GM21423 (cell line): ENCODE measurements at regions not wholly inside any gene's neighbourhood (a gene's known extent, or its start where the extent isn't known, plus 50 kb on each side); places are given as distances from the start of the nearest gene placed in this dataset.

Experiments used
- ATAC-seq: cut with Tn5 transposase; IDR thresholded peaks from one replicate; pipeline ENCODE4 v1.9.1; 2021; ENCODE audit warnings: mild to moderate bottlenecking, moderate library complexity; ENCODE audit not compliant: unreplicated experiment

DNA sequence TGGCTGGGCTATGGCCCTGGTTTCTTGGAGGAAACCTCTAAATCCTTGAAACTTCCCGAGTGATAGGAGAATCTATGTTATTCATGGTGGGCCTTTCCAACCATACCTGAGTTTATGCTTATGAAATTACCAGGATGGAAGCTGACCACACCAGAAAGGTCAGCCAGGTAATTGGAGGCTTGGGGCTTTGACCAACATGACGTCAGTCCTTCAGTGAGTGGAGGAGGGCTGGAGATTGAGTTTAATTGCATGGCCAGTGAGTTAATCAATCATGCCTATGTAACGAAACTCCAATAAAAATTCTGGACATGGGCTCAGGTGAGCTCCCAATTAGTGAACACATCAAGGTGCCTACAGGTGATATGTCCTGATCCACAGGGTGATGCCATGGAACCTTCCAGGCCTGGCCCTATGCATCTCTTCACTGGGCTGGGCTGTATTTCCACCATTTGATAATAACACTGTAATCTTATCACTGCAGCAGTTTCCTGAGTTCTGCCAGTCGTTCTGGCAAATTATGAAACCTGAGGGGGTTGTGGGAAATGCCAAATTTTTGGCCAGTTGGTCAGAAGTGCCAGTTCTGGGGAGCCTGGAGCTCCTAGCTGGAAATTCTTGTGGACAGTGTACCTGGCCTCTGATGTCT lies 106.5 kb downstream of the CDH26 start:
- no peak for ATAC-seq

DNA sequence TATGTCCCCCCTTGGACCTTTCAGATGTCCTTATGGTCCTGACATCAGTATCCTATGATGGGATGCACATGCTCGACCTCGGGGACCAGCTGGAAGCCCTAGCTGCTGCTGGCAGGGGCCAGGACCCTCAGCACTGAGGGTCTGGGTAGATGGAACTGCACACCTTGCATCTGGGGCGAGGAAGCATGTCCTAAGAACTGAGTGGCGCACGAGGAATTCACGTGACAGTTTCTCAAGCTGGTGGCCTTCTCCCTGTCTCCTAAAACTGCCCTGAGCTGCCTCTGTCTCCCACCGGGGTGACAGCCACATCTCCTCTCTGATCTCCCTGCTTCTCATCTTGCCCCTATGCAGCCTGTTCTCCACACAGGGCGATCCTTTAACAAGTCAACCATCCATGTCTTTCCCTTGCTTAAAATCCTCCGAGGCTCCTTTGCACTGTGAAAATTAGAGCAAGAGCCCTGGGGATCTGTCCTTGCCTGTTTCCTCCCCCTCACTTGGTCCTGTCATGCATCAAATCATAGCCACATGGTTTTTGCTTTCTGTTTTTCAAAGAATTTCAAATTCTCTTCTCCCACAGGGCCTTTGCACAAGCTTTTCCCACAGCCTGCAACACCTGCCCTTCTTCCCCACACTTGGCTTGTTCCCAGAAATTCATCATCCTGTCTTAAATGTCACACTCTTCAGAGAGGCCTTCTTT lies 107.7 kb downstream of the CDH26 start:
- no peak for ATAC-seq

DNA sequence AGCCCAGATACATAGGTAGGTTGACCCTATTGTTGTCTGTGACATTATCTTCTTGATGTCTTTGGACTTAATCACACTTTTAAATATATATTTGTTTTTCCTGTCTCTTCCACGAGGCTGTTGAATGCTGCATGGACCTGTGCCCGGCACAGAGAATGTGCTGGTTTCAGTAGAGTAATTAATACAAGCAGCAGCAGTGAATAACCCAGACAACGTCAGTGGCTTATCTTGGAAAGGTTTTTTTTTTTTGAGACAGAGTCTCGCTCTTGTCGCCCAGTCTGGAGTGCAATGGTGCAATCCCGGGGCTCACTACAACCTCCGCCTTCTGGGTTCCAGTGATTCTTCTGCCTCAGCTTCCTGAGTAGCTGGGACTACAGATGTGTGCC lies 108.2 kb downstream of the CDH26 start:
- no peak for ATAC-seq

DNA sequence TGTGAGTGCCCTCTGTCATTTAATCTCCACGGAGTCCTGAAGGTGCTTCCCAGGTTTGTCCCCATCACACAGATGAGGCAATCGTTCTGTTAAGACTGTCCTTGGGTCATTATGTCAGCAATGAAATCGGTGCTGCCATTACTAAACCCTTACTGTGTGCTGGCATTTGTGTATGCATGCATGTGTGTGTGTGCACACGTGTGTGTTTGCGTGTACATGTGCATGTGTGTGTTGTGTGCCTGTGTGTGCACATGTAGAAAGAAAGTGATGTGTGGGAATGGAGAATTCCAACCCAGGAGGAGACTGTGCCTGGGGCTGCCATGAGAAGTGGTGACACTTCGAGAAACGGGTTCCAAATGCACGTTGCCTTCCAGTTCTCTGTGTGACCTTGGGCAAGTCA lies 110.3 kb downstream of the CDH26 start:
- no peak for ATAC-seq

DNA sequence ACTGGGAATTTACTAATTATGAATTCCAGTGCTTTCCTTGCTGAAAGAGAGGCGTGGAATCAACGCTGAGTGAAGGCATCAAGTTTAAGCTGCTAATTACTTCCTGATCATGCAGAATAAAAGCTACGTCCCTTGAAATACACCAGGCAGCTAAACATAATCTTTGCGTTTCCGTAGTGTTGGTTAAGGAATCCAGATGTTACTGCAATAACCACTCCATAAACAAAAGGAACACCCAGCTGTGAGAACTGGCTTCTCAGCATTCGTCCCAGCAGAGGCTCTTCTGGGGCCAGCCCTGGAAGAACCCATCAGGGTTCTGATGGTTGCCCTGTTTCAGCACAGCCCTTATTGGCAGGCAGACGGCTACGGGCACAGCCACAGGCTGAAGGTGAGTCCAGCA lies 111.4 kb downstream of the CDH26 start:
- ATAC-seq: no peak

DNA sequence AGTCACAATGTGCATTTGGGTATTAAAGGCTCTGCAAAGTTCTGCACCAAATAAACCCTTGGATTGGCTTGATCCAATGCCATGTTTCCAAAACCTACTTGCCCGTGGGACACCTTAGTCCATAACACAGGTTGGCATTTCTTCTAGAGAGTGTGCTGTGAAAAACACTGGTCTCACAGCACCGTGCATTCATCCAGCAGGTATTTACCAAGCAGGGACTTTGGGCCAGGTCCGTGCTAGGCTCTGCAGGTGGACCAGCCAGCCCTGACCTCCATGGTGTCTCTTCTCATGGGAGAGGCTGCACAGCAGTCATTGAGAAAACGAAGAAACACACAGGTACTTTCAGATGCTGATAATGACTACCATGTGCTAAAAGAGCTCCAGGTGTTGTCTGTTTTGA lies 112.6 kb downstream of the CDH26 start:
- ATAC-seq: no peak

DNA sequence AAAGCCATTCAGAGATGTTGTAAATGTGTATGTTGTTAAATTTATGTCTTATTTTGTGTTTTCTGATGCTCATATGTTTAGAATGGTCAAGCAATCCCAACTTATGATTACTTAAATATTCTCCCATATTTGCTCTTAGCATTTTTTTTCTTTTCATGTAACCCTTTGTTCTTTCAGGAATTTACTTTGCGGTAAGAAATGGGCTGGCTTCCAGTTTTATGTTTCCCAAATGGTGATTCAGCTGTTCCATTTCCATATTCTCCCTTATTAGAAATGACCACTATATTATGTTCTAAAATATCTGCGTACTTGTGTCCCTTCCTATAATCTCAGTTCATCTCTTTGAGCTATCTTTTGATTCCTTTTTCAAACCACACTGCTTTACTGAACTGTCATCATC lies 113.7 kb downstream of the CDH26 start:
- ATAC-seq: no peak

DNA sequence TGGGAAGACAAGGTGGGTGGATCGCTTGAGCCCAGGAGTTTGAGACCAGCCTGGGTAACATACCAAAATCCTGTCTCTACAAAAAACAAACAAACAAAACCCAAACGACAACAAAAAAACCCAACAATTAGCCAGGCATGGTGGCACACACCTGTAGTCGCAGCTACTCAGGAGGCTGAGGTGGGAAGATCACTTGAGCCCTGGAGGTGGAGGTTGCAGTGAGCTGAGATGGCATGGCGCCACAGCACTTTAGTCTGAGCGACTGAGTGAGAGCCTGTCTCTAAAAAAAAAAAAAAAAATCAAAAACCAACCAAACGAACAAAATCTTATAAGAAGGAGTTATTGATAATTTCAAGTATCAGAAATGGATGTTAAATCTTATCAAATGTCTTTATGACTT lies 114.9 kb downstream of the CDH26 start:
- ATAC-seq: no peak

DNA sequence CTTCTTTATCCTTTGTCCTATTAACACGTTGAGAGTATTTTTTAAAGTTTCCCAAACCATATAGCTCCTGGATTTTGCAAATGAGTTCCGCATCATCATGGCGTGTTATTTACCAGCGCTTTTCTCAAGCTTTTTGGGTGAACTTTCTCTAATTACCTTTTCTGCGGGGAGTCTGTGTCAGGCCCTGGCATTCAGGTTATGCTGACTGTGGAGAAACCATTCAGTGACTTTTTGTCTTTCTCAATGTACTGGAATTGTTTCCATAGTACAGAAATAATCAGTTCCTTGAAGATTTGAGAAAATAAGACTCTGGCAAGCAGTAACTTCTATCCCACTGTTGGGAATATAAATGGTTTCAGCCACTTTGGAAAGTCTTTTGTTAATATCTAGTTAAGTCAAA lies 115.3 kb downstream of the CDH26 start:
- ATAC-seq: no peak

DNA sequence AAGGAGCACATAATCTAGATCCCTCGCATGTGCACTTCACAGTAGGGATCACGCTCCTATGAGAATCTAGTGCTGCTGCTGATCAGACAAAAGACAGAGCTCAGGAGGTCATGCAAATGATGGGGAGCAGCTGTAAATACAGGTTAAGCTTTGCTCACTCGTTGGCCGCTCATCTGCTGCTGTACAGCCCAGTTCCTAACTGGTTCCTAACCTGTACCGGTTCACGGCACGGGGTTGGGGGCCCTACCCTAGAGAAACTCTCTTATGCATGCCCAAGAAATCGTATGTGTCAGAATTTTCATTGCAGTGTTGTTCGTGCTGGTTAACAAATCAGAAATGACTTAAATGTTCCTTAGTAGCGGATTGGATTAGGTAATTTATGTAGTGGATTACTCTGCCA lies 116.1 kb downstream of the CDH26 start:
- ATAC-seq: no peak

DNA sequence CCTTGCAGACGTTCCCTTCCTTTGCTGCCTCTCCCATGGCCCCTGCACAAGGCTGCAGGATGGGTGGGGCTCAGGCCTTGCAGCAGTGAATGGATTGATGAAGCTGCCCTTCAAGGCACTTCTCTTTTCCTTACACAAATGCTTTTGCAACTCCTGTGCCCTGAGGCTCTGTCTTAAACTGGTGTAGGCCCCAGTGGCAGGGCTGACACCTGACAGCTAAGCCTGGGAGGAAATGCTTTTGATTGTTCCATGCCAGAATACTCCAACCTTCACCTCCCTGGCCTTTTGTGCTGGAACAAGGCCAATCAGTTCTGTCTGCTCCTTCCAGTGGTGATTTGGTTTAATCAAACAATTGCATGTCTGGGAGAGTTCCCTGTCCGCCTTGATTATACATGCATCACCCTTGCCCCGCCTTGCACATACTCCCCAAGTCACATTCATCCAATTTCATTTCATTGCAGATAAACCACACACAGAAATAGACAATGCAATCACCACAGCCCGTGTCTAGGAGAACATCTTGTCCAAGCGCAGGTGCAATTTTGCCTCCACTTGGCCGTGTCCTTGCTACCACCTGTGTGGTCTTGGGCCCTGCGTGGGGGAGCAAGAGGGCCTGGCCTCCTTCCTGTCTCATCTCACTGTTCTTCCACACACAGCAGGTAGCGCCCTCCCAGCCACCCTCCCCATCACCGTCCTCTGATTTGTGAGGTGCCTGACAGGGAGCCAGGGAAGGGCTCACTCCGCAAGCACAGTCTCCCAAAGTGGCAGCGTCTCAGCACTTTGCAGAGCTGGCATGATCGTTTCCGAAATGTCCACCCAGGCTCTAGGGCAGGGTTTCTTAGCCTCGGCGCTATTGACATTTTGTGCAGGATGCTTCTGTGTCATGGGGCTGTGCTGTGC lies 120.4 kb downstream of the CDH26 start:
- ATAC-seq: no peak

DNA sequence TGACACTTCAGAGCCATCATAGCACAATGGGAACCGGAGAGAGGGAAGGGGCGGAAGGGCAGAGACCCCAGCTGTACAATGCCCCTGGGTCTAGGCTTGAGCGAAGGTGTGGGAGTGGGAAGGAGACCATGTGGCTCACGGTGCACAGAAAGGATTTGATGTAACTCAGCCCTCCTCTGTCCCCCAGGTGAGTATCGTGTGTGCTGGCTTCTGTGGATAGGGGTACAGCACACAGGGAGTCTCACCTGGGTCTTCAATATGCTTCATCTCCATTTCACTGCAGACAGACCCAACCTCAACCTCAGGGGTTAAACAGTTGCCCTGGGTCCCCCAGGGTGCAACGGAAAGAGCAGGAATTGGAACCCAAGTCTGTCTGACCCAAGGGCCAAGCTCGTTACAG lies 122.2 kb downstream of the CDH26 start:
- no peak for ATAC-seq

DNA sequence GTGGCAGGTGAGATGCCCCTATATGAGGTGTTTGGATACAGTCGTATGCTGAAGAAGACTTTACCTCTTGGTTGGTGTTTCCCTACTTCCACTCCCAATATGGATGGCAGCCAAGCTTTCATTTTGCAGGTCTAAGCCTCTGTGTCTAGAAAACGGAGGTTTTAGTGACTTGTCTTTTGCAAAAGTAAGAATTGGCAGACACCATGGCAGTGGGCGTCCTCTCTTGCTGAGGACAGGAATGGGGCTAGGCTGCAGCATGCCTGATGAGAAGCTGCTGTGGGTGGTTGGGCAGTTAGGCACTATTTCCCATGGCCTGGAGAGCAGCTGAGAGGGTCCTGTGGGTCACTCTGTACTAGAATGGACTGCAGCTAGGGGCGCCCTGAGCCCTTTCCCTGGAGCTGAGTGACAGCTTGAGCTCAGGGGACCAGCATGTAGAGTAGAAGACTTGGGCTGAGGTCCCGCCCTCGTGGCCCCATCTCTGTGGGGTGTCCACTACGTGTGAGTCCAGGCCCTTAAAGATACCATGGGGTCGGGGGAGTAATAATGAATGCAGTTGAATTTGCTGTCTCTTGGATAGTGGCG lies 127.4 kb downstream of the CDH26 start:
- no peak for ATAC-seq

DNA sequence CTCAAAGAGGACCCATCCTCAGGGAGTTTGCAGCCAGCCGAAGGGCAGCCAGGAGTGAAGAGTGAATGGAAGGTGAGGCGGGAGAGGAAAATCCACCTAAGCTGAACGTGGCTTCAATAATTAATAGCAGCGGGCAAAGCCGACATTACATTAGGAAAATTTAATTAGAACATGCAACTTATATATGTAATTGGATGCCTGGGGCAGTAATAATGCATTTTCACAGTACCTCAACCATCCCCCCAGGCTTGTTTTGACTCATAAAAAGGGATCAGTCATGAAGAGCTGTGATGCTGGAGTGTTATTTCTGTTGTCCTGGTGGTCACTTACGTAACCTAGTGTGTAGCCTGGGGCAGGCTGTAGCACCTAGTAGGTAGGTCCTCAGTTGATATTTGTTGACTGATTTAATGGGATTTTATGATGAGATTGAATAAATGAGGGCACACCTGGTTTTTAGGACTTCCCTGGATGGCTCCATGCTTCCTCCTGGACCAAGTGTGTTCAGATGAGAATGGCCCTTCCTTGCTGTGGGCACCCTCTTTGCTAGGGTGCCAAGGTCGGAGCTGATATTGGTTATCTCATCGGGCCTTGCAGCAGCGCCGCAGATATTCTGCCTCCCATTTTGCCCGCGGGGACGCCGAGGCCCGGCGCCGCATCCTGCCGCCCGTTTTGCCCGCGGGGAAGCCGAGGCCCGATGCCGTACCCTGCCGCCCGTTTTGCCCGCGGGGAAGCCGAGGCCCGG lies 128.8 kb downstream of the CDH26 start:
- ATAC-seq: no peak

DNA sequence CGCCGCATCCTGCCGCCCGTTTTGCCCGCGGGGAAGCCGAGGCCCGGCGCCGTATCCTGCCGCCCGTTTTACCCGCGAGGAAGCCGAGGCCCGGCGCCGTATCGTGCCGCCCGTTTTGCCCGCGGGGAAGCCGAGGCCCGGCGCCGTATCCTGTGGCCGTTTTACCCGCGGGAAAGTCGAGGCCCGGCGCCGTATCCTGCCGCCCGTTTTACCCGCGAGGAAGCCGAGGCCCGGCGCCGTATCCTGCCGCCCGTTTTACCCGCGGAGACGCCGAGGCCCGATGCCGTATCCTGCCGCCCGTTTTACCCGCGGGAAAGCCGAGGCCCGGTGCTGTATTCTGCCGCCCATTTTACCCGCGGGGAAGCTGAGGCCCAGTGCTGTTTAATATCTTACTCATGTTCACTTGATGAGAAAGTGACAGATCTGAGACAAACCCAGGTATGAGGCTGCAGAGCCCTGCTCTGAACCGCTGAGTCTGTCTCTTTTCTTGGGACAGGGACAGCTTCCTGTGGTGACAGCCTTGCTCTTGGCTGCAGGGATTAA lies 129.4 kb downstream of the CDH26 start:
- ATAC-seq: no peak

DNA sequence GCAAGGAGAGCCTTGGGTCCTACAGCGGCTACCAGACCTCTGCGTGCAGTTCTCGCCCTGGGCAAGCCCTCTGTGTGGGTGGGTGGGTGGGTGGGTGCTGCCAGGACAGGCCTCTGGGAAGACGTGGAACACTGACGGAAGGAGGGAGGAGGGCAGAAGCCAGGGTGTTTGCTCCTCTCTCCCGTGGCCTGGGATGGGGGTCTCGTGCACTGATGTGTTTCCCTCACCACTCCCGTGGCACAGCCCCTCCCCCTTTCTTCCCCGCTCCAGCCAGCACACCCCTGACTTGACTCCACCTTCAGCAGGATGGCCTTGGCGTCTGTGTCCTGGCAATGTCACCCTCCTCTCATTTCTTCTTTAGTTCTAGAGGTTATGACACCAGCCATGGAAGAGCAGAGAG lies 130.0 kb downstream of the CDH26 start:
- ATAC-seq: no peak

DNA sequence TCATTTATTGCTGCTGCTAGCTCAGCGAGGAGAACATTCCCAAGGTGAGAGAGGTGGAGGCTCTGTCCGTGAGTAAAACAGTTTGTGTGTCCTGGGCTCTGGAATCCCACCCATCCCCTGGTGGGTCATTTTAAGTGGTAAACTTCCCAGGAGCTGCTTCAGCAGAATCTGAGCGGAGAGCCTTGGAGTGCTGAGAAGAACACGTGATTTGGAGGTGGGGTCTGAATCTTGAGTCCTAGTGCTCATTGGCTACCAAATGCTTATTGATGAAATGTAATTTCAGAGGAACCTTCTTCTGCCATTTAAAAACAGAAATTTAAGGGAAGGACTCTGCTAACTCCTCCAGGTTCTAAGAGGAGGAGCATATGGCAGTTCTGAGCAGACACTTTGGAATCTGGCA lies 132.4 kb downstream of the CDH26 start:
- no peak for ATAC-seq

DNA sequence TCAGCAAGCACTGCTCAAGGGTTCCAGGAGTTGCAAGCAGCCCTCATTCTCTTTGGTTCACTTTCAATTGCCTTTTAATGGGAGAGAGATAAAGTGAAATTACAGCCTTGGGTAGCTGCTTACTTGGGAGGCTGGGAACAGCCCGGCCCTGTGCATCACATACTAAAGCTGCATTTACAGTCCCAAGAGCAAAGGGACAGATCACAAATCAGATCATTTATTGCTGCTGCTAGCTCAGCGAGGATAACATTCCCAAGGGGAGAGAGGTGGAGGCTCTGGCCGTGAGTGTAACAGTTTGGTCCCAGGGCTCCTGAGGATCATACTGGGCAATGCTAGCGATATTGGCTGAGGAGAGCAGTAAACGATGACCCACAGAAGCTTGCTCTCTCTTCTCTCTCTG lies 133.1 kb downstream of the CDH26 start:
- no peak for ATAC-seq

DNA sequence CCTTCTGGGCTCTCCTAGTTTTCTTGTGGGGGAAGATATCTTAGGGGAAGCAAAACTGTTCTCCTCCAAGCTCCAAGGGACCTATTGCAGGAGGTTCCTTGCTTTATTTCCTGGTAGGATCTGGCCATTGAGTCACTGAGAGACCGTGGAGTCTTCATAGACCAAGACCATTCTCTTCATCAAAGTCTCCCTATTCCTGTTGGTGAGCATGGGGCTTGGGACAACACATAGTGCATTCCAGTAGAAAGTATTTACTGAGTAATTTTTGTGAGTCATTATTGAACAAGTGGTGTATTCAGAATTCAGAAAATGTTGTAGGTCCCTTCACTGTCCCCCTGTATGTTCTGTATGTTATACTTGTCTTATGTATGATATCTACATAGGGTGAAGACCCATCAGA lies 133.6 kb downstream of the CDH26 start:
- ATAC-seq: no peak

DNA sequence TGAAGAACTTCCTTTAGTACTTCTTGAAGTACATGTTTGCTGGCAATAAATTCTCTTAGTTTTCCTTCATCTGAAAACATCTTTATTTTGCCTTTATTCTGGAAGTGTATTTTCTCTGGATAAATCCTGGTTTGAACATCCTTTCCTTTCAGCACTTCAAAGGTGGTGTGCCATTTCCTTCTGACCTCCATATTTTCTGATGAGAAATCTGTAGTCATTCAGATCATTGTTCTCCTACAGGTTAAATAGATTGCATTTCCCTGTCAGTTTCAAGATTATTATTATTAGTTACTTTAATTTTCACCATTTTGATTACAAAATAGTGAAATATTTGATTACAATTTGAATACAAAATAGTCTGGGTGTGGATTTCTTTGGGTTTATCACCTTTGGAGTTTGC lies 134.5 kb downstream of the CDH26 start:
- ATAC-seq: no peak

DNA sequence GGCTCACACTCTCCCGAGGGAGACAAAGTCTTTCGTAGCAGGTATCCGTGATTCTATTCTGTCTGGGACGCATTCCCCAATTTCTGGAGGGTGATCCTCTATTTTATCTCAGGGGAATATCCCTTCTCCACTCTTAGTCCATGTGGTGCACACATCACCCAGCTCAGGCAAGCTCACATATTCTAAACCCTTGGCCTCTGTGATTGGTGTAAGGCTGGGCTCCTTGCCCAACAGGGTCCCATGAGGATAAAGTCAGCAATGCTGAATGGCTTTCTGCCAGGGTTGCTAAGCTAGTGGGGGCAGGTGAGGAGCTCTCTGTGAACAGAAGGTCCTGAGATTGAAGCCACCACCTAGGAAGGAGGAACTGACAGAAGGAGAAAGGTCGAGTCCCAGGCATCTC lies 137.2 kb downstream of the CDH26 start:
- no peak for ATAC-seq
